DMS79 (cell line): ENCODE measurements at regions not wholly inside any gene's neighbourhood (a gene's known extent, or its start where the extent isn't known, plus 50 kb on each side); places are given as distances from the start of the nearest gene placed in this dataset.
"Not testable (repeated sequence)": the region's sequence is repeated elsewhere in the genome, so short reads cannot be mapped to it uniquely, and the experiment has no call there.

Experiments
- DNase-seq: peaks from one replicate; lab custom pipeline; 2025; lab: John Stamatoyannopoulos, UW

- peak; percentile 60 for DNase-seq
Observed at GRCh38 chr2:18311420-18312195, 248.8 kb downstream of the RDH14 start.

GRCh38 chr2:18309627-18310026 lies 250.8 kb downstream of the RDH14 start:
- DNase-seq, result no peak

DNA sequence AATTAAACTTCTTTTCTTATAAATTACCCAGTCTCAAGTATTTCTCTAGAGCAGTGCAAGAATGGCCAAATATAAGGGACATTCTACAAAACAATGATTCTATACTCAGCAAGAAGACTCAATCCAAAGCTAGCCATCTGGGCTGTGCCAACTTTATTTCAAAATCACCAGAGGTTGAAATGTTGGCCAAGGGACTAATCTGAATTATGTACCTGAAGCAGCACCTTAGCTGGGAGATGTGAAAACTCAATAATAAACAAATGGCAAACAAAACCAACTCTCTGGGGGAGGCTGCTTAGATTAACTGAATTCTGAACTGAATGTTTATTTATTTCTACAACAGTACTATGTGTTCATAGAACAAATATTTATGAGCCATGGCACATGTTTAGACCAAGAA lies 251.3 kb downstream of the RDH14 start:
- DNase-seq, result no peak

DNA sequence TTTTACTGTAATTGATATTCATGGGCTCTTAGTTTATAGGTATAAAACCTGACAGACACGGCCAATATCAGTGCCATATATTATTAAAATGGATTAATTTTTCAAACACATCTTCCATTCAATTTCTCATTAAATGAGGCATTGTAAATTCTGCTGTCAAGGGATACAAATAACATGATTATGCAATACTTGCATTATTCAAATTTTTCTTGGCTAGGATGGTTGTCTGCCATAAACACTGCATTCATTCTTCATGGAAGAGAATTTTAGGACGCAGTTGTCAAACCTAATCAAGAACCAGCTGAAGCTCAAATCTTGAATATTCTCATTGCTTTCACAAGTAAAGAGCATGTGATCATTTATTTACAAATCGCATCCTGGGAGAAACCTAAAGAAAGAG lies 255.6 kb downstream of the RDH14 start:
- DNase-seq, result no peak

- no peak for DNase-seq
Observed at GRCh38 chr2:18301421-18302139, 258.9 kb downstream of the RDH14 start.

- DNase-seq, result no peak
Observed at GRCh38 chr2:18299423-18300212, 260.8 kb downstream of the RDH14 start.

GRCh38 chr2:18297534-18298058 lies 262.9 kb downstream of the RDH14 start:
- DNase-seq, result no peak

- DNase-seq, result no peak
Observed at GRCh38 chr2:18290386-18290785, 270.1 kb downstream of the RDH14 start.

- DNase-seq, result no peak
Observed at GRCh38 chr2:18286897-18287296, 273.6 kb downstream of the RDH14 start.

DNA sequence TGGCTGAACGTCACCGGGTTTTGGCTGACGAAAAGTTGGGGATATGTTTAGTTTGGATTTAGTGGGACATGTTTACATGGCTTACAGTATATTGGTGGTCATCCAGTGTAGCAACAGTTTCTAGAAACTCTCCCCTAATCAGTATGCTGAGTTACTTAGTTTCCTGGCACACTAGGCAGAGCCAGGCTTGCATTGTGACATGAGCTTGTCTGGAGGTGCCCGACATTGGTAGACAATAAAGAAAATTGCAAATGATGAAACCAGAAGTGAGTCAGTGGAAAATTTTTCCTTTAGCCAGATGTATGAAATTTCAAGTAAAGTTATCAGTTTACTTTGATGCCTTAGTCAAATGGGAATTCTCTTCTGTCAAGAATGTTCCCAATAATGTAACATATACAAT lies 276.1 kb downstream of the RDH14 start:
- DNase-seq, result no peak

DNA sequence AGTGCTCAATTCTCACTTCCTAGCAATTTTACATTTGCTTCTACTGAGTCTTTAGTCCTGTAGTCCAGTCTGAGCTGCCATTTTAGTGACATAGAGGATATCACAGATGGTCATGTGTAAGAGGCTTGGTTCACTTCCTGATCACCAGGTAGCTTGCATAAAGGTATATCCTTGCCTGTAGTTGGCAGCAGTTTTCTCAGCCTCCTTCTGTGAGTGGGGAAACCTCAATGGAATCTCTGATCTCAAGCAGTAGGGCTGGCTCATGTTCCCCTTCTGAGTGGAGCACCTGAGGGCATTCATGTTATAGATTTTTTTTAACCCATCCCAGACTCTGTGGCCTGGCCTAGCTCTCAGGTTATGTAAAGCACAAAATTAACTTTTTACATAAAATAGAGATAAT lies 278.4 kb downstream of the RDH14 start:
- DNase-seq, result no peak

DNA sequence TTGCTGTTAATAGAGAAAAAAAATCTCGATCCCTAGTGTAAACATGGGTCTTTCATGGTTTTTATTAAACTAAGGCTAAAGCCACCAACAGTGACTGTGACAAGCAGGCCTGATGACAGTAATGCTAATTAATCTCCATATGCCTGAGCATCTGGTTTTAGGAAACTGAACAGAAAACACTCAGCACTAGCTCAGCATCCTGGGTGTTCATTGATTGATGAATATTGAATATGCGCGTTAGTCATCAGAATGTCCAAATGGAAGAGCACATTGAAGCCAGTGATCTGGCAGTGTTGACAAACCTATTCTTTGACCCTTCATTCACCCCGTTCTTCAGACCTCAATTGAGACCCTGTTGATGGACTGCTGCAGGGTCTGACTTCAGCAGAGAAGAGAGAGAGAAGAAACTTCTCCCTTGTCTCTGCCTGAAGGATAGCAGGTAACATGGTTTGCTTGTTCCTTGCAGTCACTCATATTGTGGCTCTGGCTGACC lies 283.8 kb downstream of the RDH14 start:
- DNase-seq, result no peak

DNA sequence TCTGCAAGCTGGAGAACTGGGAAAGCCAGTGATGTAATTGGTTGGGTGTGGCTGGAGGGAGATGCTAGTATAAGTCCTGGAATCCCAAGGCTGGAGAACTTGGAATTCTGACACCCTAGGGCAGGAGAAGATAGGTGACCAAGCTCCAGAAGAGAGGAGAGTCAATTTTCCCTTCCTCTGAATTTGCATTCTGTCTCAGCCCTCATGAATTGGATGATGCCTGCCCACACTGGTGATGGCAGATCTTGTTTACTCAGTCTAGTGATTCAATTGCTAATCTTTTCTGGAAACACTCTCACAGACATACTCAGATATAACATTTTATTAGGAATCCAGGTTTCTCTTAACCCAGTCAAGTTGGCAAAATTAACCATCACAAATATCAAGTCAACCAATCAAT lies 287.2 kb downstream of the RDH14 start:
- no peak for DNase-seq

DNA sequence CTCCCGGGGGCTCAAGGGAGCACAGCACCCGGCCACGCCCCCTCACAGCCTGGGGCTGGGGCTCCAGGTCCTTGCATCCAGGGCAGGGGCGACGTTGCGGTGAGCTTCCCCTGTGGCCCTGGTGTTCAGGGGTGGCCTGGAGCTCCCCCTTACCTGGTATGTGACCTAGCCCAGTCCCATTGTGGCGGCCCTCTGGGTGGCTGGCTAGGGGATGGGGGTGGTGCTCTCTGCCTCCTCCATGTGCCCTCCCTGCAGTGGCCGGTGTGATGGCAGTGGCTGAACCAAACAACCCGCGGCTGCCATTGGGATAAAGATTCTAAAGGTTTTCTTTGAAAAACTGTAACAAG lies 288.3 kb downstream of the RDH14 start:
- DNase-seq, result no peak

GRCh38 chr2:18271370-18272147 lies 288.9 kb downstream of the RDH14 start:
- no peak for DNase-seq

- no peak for DNase-seq
Observed at GRCh38 chr2:18268400-18268799, 292.1 kb downstream of the RDH14 start.

GRCh38 chr2:18267501-18267900 lies 293.0 kb downstream of the RDH14 start:
- no peak for DNase-seq

GRCh38 chr2:18266699-18267098 lies 293.8 kb downstream of the RDH14 start:
- not testable (repeated sequence) for DNase-seq

DNA sequence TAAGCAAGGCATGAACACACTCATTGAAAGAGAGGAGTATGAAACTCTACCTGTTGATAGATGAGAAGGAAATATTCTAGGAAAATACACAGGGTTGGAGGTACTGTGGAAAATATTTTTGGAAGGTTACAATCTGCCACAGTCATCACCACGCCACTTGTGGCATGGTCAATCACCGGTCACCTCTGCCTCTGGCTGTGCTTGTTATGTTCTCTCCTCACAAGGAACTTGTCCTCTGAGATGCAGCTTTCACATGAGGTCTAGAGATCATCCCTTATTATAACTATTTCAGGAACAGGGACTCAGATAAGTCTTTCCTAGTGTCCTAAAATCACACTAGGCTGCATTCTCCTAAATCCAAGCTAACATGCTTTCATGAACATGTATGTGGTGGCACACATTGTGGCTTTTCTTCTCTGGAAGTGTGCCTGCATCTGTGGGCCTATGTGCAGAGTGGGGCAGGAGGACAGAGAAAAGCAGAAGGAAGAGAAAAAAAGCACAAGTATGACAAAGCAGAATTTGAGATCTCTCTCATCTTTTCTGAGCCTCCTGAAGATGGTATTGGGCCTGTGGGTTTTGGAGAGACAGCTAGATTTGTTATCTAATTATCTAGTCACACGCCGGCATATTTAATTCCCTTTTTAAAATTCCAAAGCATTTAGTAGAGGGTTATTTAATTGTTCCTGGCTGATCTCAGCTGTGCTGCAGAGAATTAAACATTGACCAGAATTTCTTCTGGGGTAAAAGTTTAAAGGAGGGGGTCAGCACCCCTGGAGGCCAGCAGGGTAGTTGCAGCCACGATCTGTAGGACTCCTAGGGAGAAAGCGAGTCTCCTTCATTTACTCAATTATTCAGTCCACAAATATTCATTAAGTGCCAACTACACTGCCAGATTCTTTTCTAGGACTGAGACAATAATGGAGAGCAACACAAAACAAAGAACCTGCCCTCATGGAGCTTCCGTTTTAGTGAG lies 294.6 kb downstream of the RDH14 start:
- no peak for DNase-seq

DNA sequence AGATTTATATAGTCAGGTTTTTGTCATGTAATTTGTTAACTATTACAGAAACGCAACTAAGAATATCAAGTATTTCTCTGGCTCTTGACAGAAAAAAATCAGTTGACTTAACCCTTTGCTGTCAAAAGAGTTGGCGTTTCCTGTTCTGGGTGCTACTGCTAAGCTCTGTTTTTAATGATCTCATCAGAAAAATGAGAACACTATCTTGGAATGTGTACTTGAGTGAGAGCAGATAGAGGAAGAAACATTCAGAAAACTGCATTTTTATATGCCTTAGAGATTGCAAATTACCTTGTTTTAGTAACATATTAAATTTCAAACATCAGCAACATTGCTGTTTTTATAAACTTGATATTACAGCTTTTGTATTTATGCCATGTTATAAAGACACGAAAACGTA lies 297.9 kb downstream of the RDH14 start:
- no peak for DNase-seq
